HepG2 (cell line): ENCODE measurements at regions not wholly inside any gene's neighbourhood (a gene's known extent, or its start where the extent isn't known, plus 50 kb on each side); places are given as distances from the start of the nearest gene placed in this dataset.

Experiments
- ATAC-seq: fragments of 200-7000 bp; cut with Tn5 transposase; 3 replicates; pipeline ENCODE4 v1.9.1; 2020; ENCODE audit warnings: mild to moderate bottlenecking, moderate library complexity
- BruUV-seq: library from RNA; stranded (reverse); fragments of 400-500 nt; replicated peaks from 2 replicates; lab custom pipeline; 2021; lab: Mats Ljungman, UMichigan
- CTCF ChIA-PET: fragments of 300-600 bp; formaldehyde crosslinking; extraction: SDS; loops from one replicate; lab custom pipeline; 2021; ENCODE audit warnings: low total read pairs, inconsistent platforms, low intra/inter-chr PET ratio; lab: Yijun Ruan, JAX
- POLR2A ChIA-PET: fragments of 350-600 bp; sonication (Branson Sonifier 250); formaldehyde crosslinking; loops from one replicate; lab custom pipeline; 2020; ENCODE audit warnings: antibody characterized with exemption, inconsistent platforms; lab: Yijun Ruan, JAX
- DNase-seq: peaks from one replicate; pipeline ENCODE4 v3.0.0-alpha.2; 2015; ENCODE audit warnings: low spot score
- FAIRE-seq: peaks from 3 replicates; lab custom pipeline; 2011; peaks lifted over from hg19 to GRCh38; lab: Jason Lieb, UNC
- H2AFZ ChIP-seq: one replicate; pipeline ENCODE4 v1.6.1; 2011; ENCODE audit warnings: low read length, inconsistent platforms
- H3K27ac ChIP-seq: fragments of 300-600 bp; 3 replicates; pipeline ENCODE4 v1.8.0; 2011; ENCODE audit warnings: mixed run types, mild to moderate bottlenecking, mixed read lengths, low read length, inconsistent platforms; ENCODE audit not compliant: insufficient read depth; ENCODE audit errors: extremely low read length
- H3K27me3 ChIP-seq, 2 experiments: fragments of 200-600 bp in 1 of 2; 2 replicates in 1 of 2; 3 replicates in 1 of 2; pipeline versions ENCODE4 v1.6.0 to v1.8.0; 2011; ENCODE audit warnings: low read length in 2 of 2, mild to moderate bottlenecking in 2 of 2, moderate library complexity in 2 of 2, inconsistent platforms in 1 of 2; ENCODE audit not compliant: insufficient read depth in 2 of 2, control insufficient read depth in 1 of 2
- H3K36me3 ChIP-seq, 2 experiments: fragments of 200-600 bp in 1 of 2; replicated peaks in 1 of 2; 2 replicates in 1 of 2; 3 replicates in 1 of 2; pipeline versions ENCODE4 v1.5.1 to v1.8.0; 2011; ENCODE audit warnings: low read length in 2 of 2, inconsistent platforms in 1 of 2; ENCODE audit not compliant: insufficient read depth in 2 of 2, control insufficient read depth in 1 of 2
- H3K4me1 ChIP-seq: 2 replicates; pipeline ENCODE4 v1.5.1; 2012; ENCODE audit warnings: low read length, inconsistent platforms; ENCODE audit not compliant: insufficient read depth
- H3K4me2 ChIP-seq: 2 replicates; pipeline ENCODE4 v1.6.0; 2011; ENCODE audit warnings: low read depth, low read length, inconsistent platforms
- H3K4me3 ChIP-seq, 3 experiments: fragments of 200-600 bp in 1 of 3; sonication (generic), shearing (Covaris generic) in 1 of 3; replicated peaks in 1 of 3; 2 replicates each; pipeline ENCODE4 v1.5.1; 2011 to 2016; ENCODE audit warnings: low read length in 3 of 3, inconsistent platforms in 2 of 3, low read depth in 2 of 3, mild to moderate bottlenecking in 2 of 3, control low read depth in 1 of 3, mixed read lengths in 1 of 3; ENCODE audit not compliant: insufficient read depth in 1 of 3
- H3K79me2 ChIP-seq: one replicate; pipeline ENCODE4 v1.6.1; 2011; ENCODE audit warnings: low read length, inconsistent platforms; ENCODE audit not compliant: insufficient read depth
- H3K9ac ChIP-seq: 2 replicates; pipeline ENCODE4 v1.6.0; 2011; ENCODE audit warnings: mild to moderate bottlenecking, low read depth, low read length, inconsistent platforms; ENCODE audit not compliant: insufficient read depth
- H3K9me3 ChIP-seq: 2 replicates; pipeline ENCODE4 v1.5.1; 2012; ENCODE audit warnings: mild to moderate bottlenecking, low read length
- H4K20me1 ChIP-seq: 2 replicates; pipeline ENCODE4 v1.6.0; 2011; ENCODE audit warnings: inconsistent platforms, mild to moderate bottlenecking, low read length, moderate library complexity; ENCODE audit not compliant: insufficient read depth
- JUNB ChIP-seq: sonication (generic); formaldehyde crosslinking; IDR thresholded peaks from 2 replicates; pipeline ENCODE4 v1.8.0; 2022; ENCODE audit warnings: missing genetic modification reagents, mild to moderate bottlenecking, borderline replicate concordance
- NFE2L2 ChIP-seq: fragments of 150-350 bp; IDR thresholded peaks from 2 replicates; pipeline ENCODE4 v1.6.1; 2014; ENCODE audit warnings: low read length
- PHB2 ChIP-seq: fragments of 450-650 bp; IDR thresholded peaks from 2 replicates; pipeline ENCODE4 v1.6.1; 2018; ENCODE audit not compliant: partially characterized antibody
- RFX1 ChIP-seq: fragments of 450-650 bp; IDR thresholded peaks from 2 replicates; pipeline ENCODE4 v1.6.1; 2017
- SIX4 ChIP-seq: sonication (generic); formaldehyde crosslinking; IDR thresholded peaks from 2 replicates; pipeline ENCODE4 v1.4.0; 2020; ENCODE audit warnings: missing genetic modification reagents
- SNAPC2 ChIP-seq: sonication (generic); formaldehyde crosslinking; IDR thresholded peaks from 2 replicates; pipeline ENCODE4 v1.8.1; 2022; ENCODE audit warnings: mild to moderate bottlenecking, missing genetic modification reagents
- ZFAT ChIP-seq: sonication (generic); formaldehyde crosslinking; conservative IDR thresholded peaks from 2 replicates; pipeline ENCODE4 v1.8.1; 2023; ENCODE audit warnings: missing genetic modification reagents, inconsistent platforms
- ZNF136 ChIP-seq: sonication (generic); formaldehyde crosslinking; IDR thresholded peaks from 2 replicates; pipeline ENCODE4 v1.8.1; 2022; ENCODE audit warnings: low read depth, mild to moderate bottlenecking, moderate library complexity, missing genetic modification reagents
- ZNF768 ChIP-seq: sonication (generic); formaldehyde crosslinking; IDR thresholded peaks from 2 replicates; pipeline ENCODE4 v1.4.0; 2020; ENCODE audit warnings: missing genetic modification reagents
- WGBS: methylation state at CpG from one replicate; pipeline ENCODE4 v1.1.6; 2017; ENCODE audit warnings: low lambda C conversion rate; 5-methylcytosine and 5-hydroxymethylcytosine counted together
- in situ Hi-C: cut with HindIII; loops from 2 replicates; pipeline ENCODE4 v1.10.0; 2017; ENCODE audit warnings: low pct_unique_long_range_greater_than_20kb; ENCODE audit not compliant: extremely low pct_ligation_motif_present
- intact Hi-C: fragments of 100-400 bp; cut with micrococcal nuclease; formaldehyde crosslinking; loops from one replicate; pipeline ENCODE4 v1.10.0; 2022; ENCODE audit not compliant: unreplicated experiment
- TF ChIP-seq, protein P1 (sequence below): sonication (generic); formaldehyde crosslinking; IDR thresholded peaks from 2 replicates; pipeline ENCODE4 v1.4.0; 2020; ENCODE audit warnings: missing genetic modification reagents
- TF ChIP-seq, protein P2 (sequence below): sonication (generic); formaldehyde crosslinking; conservative IDR thresholded peaks from 2 replicates; pipeline ENCODE4 v1.4.0; 2020; ENCODE audit warnings: missing genetic modification reagents
- TF ChIP-seq, protein P3 (sequence below): sonication (generic); formaldehyde crosslinking; IDR thresholded peaks from 2 replicates; pipeline ENCODE4 v1.4.0; 2020; ENCODE audit warnings: mild to moderate bottlenecking, missing genetic modification reagents, borderline replicate concordance
- TF ChIP-seq, protein P4 (sequence below): sonication (generic); formaldehyde crosslinking; IDR thresholded peaks from 2 replicates; pipeline ENCODE4 v1.5.1; 2020; ENCODE audit warnings: missing genetic modification reagents, mild to moderate bottlenecking, borderline replicate concordance

DNA sequence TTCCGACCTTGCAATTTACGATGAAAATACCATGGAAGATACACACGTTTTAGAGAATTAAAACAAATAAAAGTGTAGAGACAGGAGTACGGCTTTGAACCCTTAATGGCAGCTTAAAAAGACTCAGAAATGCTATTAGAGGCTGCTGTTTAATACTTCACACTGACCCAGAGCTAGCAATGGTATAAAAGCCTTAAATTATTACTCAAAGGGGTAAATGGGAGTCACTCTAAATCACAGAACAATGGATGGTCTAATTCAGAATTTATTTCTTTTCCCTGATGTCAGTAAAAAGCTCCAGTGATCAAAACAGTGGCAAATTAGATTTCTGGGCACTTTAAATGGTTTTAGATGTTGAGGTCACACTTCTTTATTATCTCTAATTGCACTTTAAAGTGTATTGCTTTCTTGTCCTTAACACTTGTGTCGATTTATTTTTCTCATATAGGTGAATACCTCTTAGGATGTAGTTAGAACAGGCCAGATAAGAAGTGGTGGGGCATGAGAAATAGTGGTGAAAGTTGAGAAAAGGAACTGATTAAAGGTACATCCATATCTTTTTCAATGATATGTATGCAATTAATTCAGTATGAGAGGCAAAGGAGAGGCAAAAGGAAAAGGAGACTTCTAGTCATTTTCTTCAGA, 252.4 kb upstream of the ANKRD50 start:
- Histone ChIP-seq H3K27ac (no peak overlapping the region), H3K4me3 (no peak overlapping the region), H3K4me2 (no peak overlapping the region), H3K27me3 (no peaks in the 10 kb centered on the region), H3K4me1 (no peaks in the 10 kb centered on the region), H3K9ac (no peak overlapping the region), H3K36me3 (no peaks in the 10 kb centered on the region), H3K9me3 (peaks cover 25% of the 10 kb centered on the region), H4K20me1 (no peaks in the 10 kb centered on the region), H3K79me2 (no peaks in the 10 kb centered on the region), H2AFZ (no peak overlapping the region)
- ChIA-PET CTCF (no interaction called here), POLR2A (no interaction called here)
- no TSS peak for BruUV-seq
- in situ Hi-C loops (no loop called here), intact Hi-C loops (no loop called here)
- DNase-seq (no peak), FAIRE-seq (no peak), ATAC-seq (no peak)
- 3% methylated on average over 5 of the region's 5 CpGs for WGBS
- TF ChIP-seq PHB2 = no peak
- TF ChIP-seq SIX4 (CRISPR knock-in tag) = no peak
- TF ChIP-seq, protein P1, sequence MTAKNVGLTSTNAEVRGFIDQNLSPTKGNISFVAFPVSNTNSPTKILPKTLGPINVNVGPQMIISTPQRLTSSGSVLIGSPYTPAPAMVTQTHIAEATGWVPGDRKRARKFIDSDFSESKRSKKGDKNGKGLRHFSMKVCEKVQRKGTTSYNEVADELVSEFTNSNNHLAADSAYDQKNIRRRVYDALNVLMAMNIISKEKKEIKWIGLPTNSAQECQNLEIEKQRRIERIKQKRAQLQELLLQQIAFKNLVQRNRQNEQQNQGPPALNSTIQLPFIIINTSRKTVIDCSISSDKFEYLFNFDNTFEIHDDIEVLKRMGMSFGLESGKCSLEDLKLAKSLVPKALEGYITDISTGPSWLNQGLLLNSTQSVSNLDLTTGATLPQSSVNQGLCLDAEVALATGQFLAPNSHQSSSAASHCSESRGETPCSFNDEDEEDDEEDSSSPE (CRISPR knock-in tag) = no peak
- no peak for TF ChIP-seq ZFAT
- TF ChIP-seq ZNF136 (CRISPR knock-in tag) = no peak
- TF ChIP-seq, protein P2, sequence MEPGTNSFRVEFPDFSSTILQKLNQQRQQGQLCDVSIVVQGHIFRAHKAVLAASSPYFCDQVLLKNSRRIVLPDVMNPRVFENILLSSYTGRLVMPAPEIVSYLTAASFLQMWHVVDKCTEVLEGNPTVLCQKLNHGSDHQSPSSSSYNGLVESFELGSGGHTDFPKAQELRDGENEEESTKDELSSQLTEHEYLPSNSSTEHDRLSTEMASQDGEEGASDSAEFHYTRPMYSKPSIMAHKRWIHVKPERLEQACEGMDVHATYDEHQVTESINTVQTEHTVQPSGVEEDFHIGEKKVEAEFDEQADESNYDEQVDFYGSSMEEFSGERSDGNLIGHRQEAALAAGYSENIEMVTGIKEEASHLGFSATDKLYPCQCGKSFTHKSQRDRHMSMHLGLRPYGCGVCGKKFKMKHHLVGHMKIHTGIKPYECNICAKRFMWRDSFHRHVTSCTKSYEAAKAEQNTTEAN (CRISPR knock-in tag) = no peak
- TF ChIP-seq JUNB (CRISPR knock-in tag) = no peak
- TF ChIP-seq, protein P3, sequence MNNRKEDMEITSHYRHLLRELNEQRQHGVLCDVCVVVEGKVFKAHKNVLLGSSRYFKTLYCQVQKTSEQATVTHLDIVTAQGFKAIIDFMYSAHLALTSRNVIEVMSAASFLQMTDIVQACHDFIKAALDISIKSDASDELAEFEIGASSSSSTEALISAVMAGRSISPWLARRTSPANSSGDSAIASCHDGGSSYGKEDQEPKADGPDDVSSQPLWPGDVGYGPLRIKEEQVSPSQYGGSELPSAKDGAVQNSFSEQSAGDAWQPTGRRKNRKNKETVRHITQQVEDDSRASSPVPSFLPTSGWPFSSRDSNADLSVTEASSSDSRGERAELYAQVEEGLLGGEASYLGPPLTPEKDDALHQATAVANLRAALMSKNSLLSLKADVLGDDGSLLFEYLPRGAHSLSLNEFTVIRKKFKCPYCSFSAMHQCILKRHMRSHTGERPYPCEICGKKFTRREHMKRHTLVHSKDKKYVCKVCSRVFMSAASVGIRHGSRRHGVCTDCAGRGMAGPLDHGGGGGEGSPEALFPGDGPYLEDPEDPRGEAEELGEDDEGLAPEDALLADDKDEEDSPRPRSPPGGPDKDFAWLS = no peak
- TF ChIP-seq ZNF768 = no peak
- no peak for TF ChIP-seq RFX1
- no peak for TF ChIP-seq NFE2L2
- TF ChIP-seq, protein P4, sequence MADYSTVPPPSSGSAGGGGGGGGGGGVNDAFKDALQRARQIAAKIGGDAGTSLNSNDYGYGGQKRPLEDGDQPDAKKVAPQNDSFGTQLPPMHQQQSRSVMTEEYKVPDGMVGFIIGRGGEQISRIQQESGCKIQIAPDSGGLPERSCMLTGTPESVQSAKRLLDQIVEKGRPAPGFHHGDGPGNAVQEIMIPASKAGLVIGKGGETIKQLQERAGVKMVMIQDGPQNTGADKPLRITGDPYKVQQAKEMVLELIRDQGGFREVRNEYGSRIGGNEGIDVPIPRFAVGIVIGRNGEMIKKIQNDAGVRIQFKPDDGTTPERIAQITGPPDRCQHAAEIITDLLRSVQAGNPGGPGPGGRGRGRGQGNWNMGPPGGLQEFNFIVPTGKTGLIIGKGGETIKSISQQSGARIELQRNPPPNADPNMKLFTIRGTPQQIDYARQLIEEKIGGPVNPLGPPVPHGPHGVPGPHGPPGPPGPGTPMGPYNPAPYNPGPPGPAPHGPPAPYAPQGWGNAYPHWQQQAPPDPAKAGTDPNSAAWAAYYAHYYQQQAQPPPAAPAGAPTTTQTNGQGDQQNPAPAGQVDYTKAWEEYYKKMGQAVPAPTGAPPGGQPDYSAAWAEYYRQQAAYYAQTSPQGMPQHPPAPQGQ (CRISPR knock-in tag) = no peak
- TF ChIP-seq SNAPC2 = no peak
